ENCODE measurements at regions not wholly inside any gene's neighbourhood (a gene's known extent, or its start where the extent isn't known, plus 50 kb on each side); places are given as distances from the start of the nearest gene placed in this dataset.
A peak's percentile ranks its signal among the peaks of the same experiment; 100 is the strongest.

GRCh38 chr1:82330330-82330729 lies 529.6 kb downstream of the ADGRL2 start:
- ChIA-PET CTCF (no interaction called here), POLR2A (ENCODE audit: low non-redundant PET) (no interaction called here)
- no peak for TF ChIP-seq CTCF (conservative IDR thresholded peaks at IDR 0.05; ENCODE audit: low read depth)
- no peak overlapping the region for H3K27ac ChIP-seq
- DNase-seq (ENCODE audit: low spot score), result no peak

GRCh38 chr1:82329226-82329625 lies 528.5 kb downstream of the ADGRL2 start:
- no peak overlapping the region for H3K27ac ChIP-seq
- ChIA-PET CTCF (no interaction called here), POLR2A (ENCODE audit: low non-redundant PET) (no interaction called here)
- DNase-seq (ENCODE audit: low spot score), result no peak
- TF ChIP-seq CTCF (conservative IDR thresholded peaks at IDR 0.05; ENCODE audit: low read depth), result no peak

DNA sequence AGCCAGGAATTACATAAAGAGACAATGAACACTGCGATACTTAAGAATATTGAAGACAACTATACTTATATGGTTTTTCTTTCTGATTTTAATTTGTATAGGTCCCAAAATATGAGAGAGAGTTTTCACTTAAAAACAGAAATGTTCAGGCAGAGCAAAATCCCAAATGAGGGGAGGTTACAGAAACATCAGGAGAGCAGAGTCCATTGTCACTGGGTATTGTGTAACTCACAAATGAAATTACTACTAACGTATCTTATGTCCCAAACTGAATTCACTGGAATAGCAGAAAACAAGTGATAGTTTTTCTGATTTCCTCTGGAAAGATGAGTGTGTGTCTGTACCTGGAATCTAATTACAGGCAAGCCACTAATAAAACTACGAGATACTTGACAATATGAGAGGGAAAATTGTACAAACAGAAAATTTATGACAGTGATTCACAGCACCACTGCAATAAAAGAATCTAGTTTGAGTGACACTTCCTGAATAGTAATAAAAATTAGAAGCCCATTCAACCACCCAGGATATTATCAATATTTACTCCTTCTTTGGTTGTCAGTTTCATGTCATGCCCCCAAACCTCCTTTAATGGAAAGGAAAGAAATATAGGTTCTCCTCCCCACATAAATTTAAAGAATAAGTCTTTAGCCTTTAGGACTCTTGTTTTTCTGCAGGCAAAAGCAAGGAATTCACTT lies 522.6 kb downstream of the ADGRL2 start:
- POLR2A ChIA-PET (ENCODE audit: low non-redundant PET), result no interaction called here
- no peak for TF ChIP-seq CTCF (conservative IDR thresholded peaks at IDR 0.05; ENCODE audit: low read depth)
- no peak for DNase-seq (ENCODE audit: low spot score)
- no peak overlapping the region for H3K27ac ChIP-seq
- CTCF ChIA-PET, result no interaction called here

DNA sequence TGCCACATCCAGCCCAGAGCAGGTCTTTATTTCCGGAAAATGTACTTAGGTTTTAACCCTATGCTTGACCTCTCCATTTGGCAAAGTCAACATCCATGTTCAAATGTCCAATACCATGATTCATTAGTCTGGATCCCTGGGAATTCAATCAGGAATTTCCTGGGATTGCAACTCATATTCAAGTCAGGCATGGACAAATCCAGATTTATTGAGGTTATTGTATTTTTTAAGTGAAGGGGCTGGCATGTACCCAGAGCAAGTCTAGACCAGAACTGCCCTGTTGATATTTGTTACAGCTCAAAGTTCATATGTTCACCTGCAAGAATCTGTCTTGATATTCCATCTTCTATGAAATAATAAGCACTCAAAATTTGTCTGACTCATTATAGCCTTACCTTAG lies 521.1 kb downstream of the ADGRL2 start:
- no peak for TF ChIP-seq CTCF (conservative IDR thresholded peaks at IDR 0.05; ENCODE audit: low read depth)
- H3K27ac ChIP-seq, result peak overlapping the region; percentile 73
- CTCF ChIA-PET, result interaction anchor here (0.6 kb wide), 1 partner anchor 103 kb away, joined by 3 read pairs; no protein-coding TSS in a partner anchor
- POLR2A ChIA-PET (ENCODE audit: low non-redundant PET), result no interaction called here
- peak; percentile 71 for DNase-seq (ENCODE audit: low spot score)

DNA sequence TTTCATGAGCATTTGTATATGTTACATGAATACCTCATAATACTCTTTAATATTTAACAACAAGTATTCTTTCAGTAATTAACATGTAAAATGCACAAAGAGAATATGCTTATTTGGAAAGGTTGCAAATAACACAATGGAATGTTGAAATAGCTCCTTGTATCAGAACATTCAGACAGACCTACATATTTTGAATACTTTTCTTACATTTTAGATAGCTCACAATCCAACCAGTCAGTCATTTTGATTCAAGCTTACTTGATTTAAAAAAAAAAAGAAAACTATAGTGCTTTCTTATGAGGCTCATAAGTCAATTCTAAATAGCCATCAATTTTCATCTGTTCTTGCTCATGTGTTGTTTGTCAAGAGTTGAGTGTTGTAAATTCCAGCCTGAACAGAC lies 518.8 kb downstream of the ADGRL2 start:
- DNase-seq (ENCODE audit: low spot score), result no peak
- ChIA-PET CTCF (no interaction called here), POLR2A (ENCODE audit: low non-redundant PET) (no interaction called here)
- H3K27ac ChIP-seq, result no peak overlapping the region
- no peak for TF ChIP-seq CTCF (conservative IDR thresholded peaks at IDR 0.05; ENCODE audit: low read depth)

DNA sequence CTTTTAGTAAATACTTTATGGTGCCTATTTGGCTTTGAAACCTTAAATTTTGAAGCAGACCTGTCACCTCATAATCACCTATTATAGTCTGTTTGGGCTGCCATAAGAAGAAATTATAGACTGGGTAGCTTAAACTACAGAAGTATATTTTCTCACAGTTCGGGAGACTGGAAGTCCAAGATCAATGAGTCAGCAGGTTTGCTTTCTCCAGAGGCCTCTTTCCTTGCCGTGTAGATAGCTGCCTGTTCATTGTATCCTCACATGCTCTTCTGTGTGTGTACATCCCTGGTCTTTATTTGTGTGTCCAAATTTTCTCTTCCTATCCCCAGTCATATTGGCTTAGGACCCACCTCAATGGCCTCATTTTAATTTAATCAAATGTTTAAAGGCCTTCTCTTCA lies 518.2 kb downstream of the ADGRL2 start:
- H3K27ac ChIP-seq, result no peak overlapping the region
- POLR2A ChIA-PET (ENCODE audit: low non-redundant PET), result no interaction called here
- TF ChIP-seq CTCF (conservative IDR thresholded peaks at IDR 0.05; ENCODE audit: low read depth), result no peak
- CTCF ChIA-PET, result no interaction called here
- DNase-seq (ENCODE audit: low spot score), result peak; percentile 9
